SK-N-MC (cell line): ENCODE measurements at regions not wholly inside any gene's neighbourhood (a gene's known extent, or its start where the extent isn't known, plus 50 kb on each side); places are given as distances from the start of the nearest gene placed in this dataset.

Experiments
- EZH2 ChIP-seq: fragments of 200-600 bp; sonication (generic); IDR thresholded peaks from one replicate; pipeline ENCODE4 v1.6.1; 2017; ENCODE audit warnings: antibody characterized with exemption
- POLR2AphosphoS5 ChIP-seq: IDR thresholded peaks from 2 replicates; pipeline ENCODE4 v1.6.1; 2012; ENCODE audit warnings: mild to moderate bottlenecking, low read depth, low read length, borderline replicate concordance

DNA sequence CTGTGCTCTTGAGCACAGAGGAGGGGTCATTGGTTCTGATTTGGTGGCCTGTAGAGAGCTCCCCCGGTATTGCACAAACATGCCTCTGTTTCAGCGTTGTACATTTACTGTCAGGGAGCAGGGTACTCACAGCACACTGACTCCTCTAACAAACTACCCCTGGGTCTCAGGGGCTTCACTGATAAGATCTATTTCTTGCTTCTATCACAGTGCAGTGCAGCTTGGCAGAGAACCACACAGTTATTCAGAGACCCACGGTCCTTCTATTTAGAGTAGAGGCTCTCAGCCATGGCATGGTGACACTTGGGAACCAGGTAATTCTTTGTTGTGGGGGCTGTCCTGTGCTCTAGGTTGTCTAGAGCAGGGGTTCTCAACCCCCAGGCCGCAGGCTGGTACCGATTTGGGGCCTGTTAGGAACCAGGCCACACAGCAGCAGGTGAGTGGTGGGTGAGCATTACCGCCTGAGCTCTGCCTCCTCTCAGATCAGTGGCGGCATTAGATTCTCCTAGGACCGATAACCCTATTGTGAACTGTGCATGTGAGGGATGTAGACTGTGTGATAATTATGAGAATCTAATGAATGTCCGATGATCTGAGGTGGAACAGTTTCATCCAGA, 133.4 kb upstream of the MYCN start:
- no peak for TF ChIP-seq POLR2AphosphoS5
- no peak for TF ChIP-seq EZH2
